ENCODE measurements at regions not wholly inside any gene's neighbourhood (a gene's known extent, or its start where the extent isn't known, plus 50 kb on each side); places are given as distances from the start of the nearest gene placed in this dataset.

DNA sequence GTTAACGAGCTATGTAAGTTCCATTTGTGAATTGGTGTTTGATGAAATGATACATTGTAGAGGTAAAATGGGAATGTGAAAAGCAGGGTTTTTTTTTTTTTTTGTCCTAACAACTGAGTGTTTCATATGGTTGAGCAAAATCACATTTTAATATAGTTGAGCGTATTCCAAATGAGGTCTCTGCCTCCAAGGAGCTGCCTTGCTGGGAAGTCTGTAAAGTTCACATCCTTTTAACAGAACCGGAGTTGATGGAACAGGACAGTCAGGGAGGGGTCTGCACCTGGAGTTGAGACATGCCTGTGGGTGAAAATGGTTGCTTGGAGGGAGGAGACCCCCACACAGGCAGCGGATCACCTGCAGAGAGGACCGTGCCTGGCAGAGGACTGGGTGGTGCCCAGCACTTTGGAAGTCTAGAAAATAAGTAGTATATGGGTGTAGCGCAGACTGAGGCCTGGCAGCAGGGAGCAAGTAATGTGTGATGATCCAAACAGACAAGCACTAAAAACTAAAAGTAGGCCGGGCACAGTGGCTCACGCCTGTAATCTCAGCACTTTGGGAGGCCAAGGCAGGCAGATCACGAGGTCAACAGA, 75.2 kb upstream of the UBAC2 start:
- DNase-seq, result no peak

DNA sequence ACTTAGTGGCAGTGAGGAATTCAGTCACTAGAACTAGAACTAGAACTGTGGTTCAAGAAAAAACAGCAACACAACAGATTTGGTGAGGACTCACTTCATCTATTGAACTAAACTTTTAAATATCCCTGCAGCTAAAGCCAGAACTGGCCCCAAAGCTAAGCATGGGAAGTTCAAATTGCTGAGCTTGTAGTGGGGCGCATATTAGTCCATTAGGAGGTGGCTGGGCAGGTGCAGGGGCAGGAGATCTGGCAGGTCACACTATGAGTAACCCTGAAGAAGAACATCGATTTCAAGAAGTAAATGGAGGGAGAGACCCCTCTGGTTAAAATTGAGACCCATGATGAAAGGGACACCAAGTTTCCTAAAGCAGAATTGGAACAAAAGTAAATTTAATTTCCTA, 73.8 kb upstream of the UBAC2 start:
- DNase-seq, result no peak

DNA sequence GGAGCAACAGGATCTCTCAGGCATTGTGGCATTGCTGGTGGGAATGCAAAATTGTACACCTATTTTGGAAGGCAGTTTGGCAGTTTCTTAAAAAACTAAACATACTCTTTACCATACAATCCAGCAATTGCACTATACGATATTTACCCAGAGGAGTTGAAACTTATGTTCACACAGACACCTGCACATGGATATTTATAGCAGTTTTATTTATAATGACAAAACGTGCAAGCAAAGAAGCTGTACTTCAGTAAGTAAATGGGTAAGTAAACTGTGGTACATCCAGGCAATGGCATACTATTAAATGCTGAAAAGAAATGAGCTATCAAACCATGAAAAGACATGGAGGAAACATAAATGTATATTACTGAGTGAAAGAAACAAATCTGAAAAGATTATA, 71.6 kb upstream of the UBAC2 start:
- no peak for DNase-seq

DNA sequence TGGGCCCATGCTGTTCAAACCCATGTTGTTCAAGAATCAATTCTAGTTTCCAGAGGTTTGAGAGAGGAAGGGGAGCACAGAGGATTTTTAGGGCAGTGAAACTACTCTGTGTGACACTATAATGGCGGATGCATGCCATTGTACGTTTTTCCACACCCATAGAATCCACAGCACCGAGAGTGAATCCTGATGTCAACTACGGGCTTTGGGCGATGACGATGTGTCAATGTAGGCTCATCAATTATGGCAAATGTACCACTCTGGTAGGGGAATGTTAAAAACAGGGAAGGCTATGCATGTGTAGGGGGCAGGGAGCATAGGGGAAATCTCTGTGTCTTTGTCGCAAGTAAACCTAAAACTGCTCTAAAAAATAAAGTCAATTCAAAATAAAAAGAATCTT, 70.7 kb upstream of the UBAC2 start:
- no peak for DNase-seq

DNA sequence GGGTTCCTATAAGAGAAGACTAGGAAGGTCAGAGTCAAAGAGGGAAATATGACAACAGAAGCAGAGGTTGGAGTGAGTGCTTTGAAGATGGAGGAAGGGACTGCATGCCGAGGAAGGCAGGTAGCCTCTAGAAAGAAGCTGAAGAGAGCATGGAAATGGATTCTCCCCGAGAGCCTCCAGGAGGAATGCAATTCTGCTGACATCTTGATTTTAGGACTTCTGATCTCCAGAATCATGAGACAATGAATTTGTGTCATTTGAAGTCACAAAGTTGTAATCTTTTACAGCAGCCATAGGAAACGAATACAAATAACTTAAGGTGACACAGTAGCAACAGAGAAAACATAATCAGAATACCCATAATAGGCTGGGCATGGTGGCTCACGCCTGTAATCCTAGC, 69.2 kb upstream of the UBAC2 start:
- no peak for DNase-seq

DNA sequence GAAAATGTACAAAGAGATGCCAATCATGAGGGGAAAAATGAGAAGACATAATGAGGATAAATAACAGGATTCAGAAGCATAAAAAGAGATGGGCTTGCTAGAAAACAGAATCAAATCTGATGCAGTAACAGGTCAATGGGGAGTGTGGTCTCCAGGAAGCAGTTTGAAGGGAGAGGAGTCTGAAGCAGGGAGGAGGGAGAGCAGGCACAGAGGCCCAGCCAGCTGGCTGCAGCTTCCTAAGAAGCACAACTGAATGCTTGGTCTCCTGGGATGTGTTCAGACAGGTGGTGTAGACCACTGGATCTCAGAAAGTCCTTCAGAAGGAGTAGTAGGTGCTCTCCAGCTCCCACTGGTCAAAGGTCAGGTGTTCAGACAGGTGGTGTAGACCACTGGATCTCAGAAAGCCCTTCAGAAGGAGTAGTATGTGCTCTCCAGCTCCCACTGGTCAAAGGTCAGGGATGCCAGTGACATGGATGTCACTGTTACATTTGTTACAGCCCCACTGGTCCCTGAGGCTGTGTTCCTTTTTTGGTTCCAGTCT, 68.3 kb upstream of the UBAC2 start:
- no peak for DNase-seq

DNA sequence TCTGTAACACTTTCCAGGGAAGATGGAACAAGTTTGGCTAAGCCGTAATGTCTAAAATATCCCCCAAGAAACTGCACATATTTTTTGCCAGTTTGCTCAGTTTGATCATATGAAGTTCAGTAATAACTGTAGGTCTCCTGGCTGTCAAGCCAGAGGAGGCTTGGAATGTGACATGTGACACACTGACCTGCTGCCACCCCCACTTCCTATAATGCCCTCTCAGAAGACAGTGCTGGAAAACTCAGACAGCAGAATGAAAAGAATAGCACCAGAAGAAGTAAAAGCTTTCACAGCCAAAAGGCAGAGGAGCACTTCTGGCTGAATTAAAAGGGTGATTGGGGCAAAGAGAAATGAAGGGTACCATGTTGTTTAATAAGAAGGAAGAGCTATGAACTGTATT, 67.4 kb upstream of the UBAC2 start:
- no peak for DNase-seq

DNA sequence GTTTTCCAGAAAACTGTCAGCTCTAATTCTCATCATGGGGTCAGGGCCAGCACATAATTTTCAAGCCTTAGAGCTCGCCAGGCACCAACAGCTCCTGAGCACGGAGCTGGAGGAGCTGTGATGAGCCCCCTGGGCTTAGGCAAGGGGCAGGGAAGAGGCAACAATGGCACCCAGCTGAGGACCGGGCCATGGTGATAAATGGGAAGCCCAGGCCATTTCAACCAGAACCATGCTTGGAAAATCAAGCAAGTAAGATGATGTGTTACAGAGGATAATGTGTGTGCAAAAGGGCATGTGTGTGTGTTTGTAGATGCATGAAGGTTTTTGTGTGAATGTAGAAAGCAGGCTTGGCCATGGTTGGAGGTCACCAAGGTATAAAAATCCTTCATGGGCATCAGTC, 66.8 kb upstream of the UBAC2 start:
- DNase-seq, result no peak

DNA sequence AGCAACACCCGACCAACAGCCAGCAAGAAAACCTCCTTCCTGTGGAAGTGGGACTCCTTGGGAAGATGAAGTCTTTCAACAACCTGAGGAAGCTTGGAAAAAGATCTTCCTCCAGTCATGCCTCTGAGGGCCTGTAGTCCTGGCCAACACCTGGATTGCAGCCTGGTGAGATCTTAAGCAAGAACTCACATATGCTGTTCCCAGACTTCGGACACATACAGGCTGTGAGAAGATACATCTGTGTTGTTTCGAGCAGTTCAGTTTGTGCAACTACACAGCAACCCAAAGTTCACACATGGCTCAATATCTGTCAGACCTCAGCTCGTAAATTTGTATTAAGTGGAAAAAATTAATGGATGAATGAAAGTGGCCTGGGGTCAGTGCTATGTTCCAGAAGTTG, 65.1 kb upstream of the UBAC2 start:
- no peak for DNase-seq

DNA sequence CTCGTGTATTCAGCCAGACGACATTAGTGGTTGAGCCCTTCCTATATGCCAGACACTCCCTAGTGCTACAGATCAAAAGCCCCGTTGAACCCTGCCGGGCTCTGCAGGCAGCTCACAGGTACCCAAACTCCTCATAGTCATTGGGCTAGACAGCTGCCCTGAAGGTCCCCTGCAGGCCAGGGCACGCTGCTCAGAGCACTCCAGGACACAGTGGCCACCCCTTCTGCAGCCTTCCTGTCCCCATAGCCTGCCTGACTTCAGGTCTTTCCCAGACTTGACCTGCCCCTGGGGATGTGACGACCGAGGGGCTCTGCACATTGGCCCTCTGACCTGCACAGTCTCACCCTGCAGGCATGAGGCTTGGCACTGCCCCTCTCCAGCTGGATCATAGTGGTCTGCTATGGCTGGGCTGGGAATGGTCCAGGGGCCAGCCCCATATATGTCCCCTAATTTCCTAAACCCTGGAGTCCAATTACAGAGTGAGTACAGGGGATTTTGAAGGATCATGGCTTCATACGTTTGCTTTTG, 64.2 kb upstream of the UBAC2 start:
- DNase-seq, result no peak

DNA sequence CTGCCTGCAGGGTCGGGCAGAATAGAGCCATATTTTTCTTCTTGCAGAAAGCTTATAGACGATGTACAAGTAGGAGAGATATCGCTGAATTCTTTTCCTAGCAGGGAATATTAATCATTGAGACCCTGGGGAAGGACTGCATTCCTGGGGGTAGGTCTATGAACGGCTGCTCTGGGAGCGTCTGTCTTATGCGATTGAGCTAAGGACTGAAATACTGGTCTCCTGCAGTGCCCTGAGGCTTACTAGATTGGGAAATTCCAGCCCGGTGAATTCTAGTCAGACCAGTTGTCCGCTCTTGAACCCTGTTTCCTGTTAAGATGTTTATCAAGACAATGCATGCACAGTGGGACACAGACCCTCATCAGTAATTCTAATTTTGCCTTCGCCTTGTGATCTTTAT, 59.8 kb upstream of the UBAC2 start:
- no peak for DNase-seq

DNA sequence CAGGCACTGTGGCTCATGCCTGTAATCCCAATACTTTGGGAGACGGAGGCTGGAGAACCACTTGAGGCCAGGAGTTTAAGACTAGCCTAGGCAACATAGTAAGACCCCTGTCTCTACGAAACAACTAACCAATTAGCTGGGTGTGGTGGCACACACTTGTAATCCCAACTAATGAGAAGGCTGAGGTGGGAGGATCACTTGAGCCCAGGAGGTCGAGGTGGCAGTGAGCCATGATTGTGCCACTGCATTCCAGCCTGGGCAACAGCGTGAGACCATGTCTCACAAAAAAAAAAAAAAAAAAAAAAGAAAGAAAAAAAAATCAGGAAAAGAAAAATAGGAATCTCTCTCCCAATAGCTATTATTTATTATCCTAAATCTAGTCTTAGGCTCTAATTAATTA, 56.8 kb upstream of the UBAC2 start:
- no peak for DNase-seq

DNA sequence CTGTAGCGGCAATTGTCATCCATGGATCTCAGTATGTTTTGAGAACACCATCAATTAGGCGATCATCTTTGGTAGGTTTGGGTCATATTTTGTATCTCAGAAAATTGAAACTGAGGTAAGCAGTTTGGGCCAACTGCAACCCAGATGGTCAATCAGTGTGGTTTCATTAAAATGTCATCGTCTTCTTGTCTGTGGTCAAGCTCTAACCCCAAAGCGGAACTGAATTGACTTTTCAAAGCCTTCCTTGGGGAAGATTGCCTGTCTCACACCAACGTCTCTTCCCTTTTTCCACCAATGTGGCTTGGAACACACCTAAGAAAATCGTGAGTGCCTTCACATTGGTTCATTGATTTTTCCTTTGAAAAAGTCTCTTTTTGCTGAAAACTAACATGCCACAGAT, 56.3 kb upstream of the UBAC2 start:
- no peak for DNase-seq

DNA sequence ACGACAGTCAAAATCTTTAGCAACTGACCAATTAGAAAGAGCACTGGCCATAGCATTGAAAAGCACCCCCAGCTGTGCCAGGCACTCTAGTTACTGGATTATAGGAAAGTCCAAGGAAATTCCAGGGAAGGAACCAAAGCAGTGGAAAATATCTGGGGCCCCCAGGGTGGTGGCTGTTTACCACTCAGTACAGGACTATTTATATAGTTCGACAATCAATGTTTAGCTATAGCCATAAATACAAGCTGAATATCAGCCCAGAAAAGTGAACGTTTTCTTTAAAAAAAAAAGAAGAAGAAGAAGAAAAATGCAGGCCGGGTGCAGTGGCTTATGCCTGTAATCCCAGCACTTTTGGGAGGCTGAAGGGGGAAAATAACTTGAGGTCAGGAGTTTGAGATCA, 55.2 kb upstream of the UBAC2 start:
- no peak for DNase-seq

DNA sequence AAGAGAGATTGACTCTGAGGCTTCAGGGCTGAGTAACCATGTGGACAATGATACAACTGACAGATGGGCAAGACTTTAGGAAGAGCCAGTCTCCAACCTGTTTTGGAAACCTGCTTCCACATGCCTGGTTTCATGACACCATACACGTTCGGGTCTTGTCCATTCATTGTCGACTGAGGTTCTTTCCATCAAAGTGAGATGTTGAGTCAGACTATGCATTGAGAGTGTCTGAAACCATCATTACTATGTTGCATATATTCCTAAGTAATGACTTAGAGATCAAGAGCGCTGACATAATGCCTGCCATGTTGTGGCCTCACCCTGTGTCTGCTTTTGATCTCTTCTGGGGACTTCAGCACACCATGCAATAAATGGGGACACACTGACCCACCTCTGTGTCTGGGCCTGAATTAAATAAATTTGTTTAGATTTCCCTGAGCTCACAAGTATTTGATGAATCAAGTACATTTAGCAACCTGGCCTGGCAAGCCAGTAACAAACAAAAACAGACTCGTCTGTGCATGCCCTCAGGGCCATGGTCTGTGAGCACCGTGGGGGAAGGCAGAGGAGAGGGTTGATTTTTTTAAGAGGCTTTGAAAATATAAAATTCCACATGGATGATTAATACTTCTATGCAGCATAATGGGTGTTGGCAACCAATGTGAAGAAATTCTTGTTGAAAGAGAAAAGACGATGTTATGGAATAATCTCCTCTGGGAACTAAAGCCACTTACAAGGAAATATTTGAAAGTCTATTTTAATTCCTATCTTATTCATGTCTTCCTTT, 49.9 kb upstream of the UBAC2 start:
- no peak for DNase-seq

All from activated CD4-positive, alpha-beta T cell treated with anti-CD3 and anti-CD28 coated beads, Interleukin-2, amount 50 U/mL, for 16 hours (primary cell).